ENCODE measurements at regions not wholly inside any gene's neighbourhood (a gene's known extent, or its start where the extent isn't known, plus 50 kb on each side); places are given as distances from the start of the nearest gene placed in this dataset.

DNA sequence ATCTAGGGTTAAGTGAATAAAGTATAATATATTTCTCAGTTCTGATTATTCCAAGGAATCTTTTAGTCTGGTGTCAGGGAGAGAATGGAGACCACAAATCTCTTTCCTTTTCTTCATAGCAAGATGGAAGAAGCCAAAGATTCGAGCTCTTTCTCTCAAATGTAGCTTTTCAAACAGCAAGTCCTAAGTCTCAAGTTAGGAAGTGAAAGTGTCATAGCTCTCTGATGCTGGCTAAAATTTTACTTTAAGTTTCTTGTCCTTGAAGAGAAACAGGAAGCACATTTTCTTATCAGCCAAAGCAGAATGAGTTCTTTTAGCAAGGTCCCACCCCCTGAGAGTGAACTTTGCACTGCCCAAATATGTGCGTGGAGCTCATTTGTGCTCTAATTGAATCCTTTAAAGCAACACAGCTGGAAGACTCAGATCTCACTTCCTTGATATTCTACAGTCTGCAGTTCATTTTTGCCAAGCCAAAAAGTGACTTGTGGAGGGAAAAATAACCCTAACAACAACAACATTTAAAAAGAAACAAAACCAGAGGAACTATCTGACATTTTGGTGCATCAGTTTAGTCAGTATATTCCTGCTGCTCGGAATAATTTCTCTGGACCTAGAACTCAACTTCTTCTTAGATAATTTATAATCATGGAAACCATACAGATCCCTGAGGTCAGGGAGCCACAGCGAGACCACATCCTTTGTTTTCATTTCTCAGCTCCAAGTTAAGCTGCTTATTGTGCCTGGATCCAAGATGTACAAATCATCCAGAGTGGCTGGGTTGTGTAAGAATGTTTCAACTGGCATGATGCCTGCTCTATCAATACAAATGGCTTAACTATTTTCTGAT, 238.7 kb upstream of the P2RY1 start (continued):
- TF ChIP-seq ZNF212 (CRISPR knock-in tag; IDR thresholded peaks at IDR 0.05), result no peak
- TF ChIP-seq HMG20A (CRISPR knock-in tag; conservative IDR thresholded peaks at IDR 0.05), result no peak
- peak; percentile 44; the same call in 1 of the 2 replicates for TF ChIP-seq SOX6 (IDR thresholded peaks at IDR 0.05)
- TF ChIP-seq ELF2 (CRISPR knock-in tag; IDR thresholded peaks at IDR 0.05), result no peak
- TF ChIP-seq, protein P1, sequence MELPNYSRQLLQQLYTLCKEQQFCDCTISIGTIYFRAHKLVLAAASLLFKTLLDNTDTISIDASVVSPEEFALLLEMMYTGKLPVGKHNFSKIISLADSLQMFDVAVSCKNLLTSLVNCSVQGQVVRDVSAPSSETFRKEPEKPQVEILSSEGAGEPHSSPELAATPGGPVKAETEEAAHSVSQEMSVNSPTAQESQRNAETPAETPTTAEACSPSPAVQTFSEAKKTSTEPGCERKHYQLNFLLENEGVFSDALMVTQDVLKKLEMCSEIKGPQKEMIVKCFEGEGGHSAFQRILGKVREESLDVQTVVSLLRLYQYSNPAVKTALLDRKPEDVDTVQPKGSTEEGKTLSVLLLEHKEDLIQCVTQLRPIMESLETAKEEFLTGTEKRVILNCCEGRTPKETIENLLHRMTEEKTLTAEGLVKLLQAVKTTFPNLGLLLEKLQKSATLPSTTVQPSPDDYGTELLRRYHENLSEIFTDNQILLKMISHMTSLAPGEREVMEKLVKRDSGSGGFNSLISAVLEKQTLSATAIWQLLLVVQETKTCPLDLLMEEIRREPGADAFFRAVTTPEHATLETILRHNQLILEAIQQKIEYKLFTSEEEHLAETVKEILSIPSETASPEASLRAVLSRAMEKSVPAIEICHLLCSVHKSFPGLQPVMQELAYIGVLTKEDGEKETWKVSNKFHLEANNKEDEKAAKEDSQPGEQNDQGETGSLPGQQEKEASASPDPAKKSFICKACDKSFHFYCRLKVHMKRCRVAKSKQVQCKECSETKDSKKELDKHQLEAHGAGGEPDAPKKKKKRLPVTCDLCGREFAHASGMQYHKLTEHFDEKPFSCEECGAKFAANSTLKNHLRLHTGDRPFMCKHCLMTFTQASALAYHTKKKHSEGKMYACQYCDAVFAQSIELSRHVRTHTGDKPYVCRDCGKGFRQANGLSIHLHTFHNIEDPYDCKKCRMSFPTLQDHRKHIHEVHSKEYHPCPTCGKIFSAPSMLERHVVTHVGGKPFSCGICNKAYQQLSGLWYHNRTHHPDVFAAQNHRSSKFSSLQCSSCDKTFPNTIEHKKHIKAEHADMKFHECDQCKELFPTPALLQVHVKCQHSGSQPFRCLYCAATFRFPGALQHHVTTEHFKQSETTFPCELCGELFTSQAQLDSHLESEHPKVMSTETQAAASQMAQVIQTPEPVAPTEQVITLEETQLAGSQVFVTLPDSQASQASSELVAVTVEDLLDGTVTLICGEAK (IDR thresholded peaks at IDR 0.05), result no peak
- TF ChIP-seq, protein P1 (CRISPR knock-in tag; IDR thresholded peaks at IDR 0.05), result no peak
- TF ChIP-seq MAFG (tag; conservative IDR thresholded peaks at IDR 0.05), result no peak
- peak; percentile 76 for TF ChIP-seq TAL1 (IDR thresholded peaks at IDR 0.05)
- TF ChIP-seq ARNT (IDR thresholded peaks at IDR 0.05), result peak in 1 of 2 experiments; percentile 22; a peak in 1 of 4 replicates
- TF ChIP-seq, protein P2, sequence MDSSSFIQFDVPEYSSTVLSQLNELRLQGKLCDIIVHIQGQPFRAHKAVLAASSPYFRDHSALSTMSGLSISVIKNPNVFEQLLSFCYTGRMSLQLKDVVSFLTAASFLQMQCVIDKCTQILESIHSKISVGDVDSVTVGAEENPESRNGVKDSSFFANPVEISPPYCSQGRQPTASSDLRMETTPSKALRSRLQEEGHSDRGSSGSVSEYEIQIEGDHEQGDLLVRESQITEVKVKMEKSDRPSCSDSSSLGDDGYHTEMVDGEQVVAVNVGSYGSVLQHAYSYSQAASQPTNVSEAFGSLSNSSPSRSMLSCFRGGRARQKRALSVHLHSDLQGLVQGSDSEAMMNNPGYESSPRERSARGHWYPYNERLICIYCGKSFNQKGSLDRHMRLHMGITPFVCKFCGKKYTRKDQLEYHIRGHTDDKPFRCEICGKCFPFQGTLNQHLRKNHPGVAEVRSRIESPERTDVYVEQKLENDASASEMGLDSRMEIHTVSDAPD (CRISPR knock-in tag; IDR thresholded peaks at IDR 0.05), result no peak
- no peak for TF ChIP-seq TCFL5 (CRISPR knock-in tag; conservative IDR thresholded peaks at IDR 0.05)
- peak; percentile 63; the same call in 1 of the 2 replicates for TF ChIP-seq FOXJ2 (tag; IDR thresholded peaks at IDR 0.05)
- no peak for TF ChIP-seq ZNF217 (CRISPR knock-in tag; IDR thresholded peaks at IDR 0.05)
- no peak for TF ChIP-seq ESRRB (CRISPR knock-in tag; IDR thresholded peaks at IDR 0.05; ENCODE audit: borderline replicate concordance)
- no peak for TF ChIP-seq PRPF4 (IDR thresholded peaks at IDR 0.05; ENCODE audit: insufficient read depth, low read depth, low read length, poor library complexity, severe bottlenecking)
- TF ChIP-seq, protein P3, sequence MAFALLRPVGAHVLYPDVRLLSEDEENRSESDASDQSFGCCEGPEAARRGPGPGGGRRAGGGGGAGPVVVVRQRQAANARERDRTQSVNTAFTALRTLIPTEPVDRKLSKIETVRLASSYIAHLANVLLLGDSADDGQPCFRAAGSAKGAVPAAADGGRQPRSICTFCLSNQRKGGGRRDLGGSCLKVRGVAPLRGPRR (CRISPR knock-in tag; IDR thresholded peaks at IDR 0.05), result no peak
- no peak for TF ChIP-seq ZNF785 (CRISPR knock-in tag; IDR thresholded peaks at IDR 0.05)
- no peak for TF ChIP-seq SRSF7 (optimal IDR thresholded peaks at IDR 0.05; ENCODE audit: low read depth, low read length)
- TF ChIP-seq HDGF (IDR thresholded peaks at IDR 0.05), result no peak

All from K562 (cell line).